B cell (primary cell): ENCODE measurements at regions not wholly inside any gene's neighbourhood (a gene's known extent, or its start where the extent isn't known, plus 50 kb on each side); places are given as distances from the start of the nearest gene placed in this dataset.

Source experiments
- ATAC-seq: fragments of 200-7000 bp; cut with Tn5 transposase; one replicate; pipeline ENCODE4 v1.10.0; 2021; ENCODE audit warnings: low read depth, mild to moderate bottlenecking, moderate number of reproducible peaks, moderate library complexity
- CTCF ChIA-PET: fragments of 350-600 bp; sonication (Branson Sonifier 250); formaldehyde crosslinking; loops from one replicate; lab custom pipeline; 2021; ENCODE audit warnings: antibody characterized with exemption, inconsistent platforms; lab: Charles Lee
- POLR2A ChIA-PET: fragments of 350-600 bp; sonication (Branson Sonifier 250); formaldehyde crosslinking; loops from one replicate; lab custom pipeline; 2021; ENCODE audit warnings: antibody characterized with exemption; lab: Charles Lee
- DNase-seq: peaks from one replicate; pipeline ENCODE4 v3.0.0; 2013
- H2AFZ ChIP-seq: 2 replicates; pipeline ENCODE4 v1.6.1; 2012; ENCODE audit warnings: mild to moderate bottlenecking, low read depth, low read length; ENCODE audit not compliant: insufficient read depth, poor library complexity, severe bottlenecking
- H3K27ac ChIP-seq, 2 donors: 1 replicate in 1 of 2; 2 replicates in 1 of 2; pipeline ENCODE4 v1.5.1; 2012 to 2013; ENCODE audit warnings: low read length in 2 of 2, mild to moderate bottlenecking in 2 of 2, moderate library complexity in 1 of 2
- H3K27me3 ChIP-seq, 4 experiments: fragments of 200-600 bp in 1 of 4; sonication (generic) in 1 of 4; replicated peaks in 1 of 4; 1 replicate in 2 of 4; 2 replicates in 2 of 4; pipeline versions ENCODE4 v1.6.1 to v1.7.0; 2013 to 2016; ENCODE audit warnings: low read length in 3 of 4, mild to moderate bottlenecking in 2 of 4, mixed read lengths in 1 of 4, moderate library complexity in 1 of 4; ENCODE audit not compliant: insufficient read depth in 4 of 4, control insufficient read depth in 3 of 4; ENCODE audit errors: control extremely low read depth in 1 of 4
- H3K36me3 ChIP-seq, 2 experiments: replicated peaks in 1 of 2; 1 replicate in 1 of 2; 2 replicates in 1 of 2; pipeline versions ENCODE4 v1.6.1 to v1.7.1; 2013; ENCODE audit warnings: low read length in 1 of 2; ENCODE audit not compliant: insufficient read depth in 2 of 2, control insufficient read depth in 1 of 2; ENCODE audit errors: control extremely low read depth in 1 of 2, extremely low read depth in 1 of 2
- H3K4me1 ChIP-seq, 2 donors: fragments of 200-600 bp in 1 of 2; sonication (generic) in 1 of 2; 1 replicate in 1 of 2; 2 replicates in 1 of 2; pipeline versions ENCODE4 v1.5.1 to v1.6.1; 2013 to 2017; ENCODE audit warnings: low read length in 2 of 2; ENCODE audit not compliant: control insufficient read depth in 2 of 2, insufficient read depth in 2 of 2
- H3K4me2 ChIP-seq: replicated peaks from 2 replicates; pipeline ENCODE3; 2012; ENCODE audit warnings: mild to moderate bottlenecking, low read depth, low read length; ENCODE audit not compliant: poor library complexity, severe bottlenecking
- H3K4me3 ChIP-seq, 5 experiments: fragments of 200-600 bp in 1 of 5; sonication (generic) in 1 of 5; 1 replicate in 3 of 5; 2 replicates in 2 of 5; pipeline versions ENCODE4 v1.5.1 to v1.7.0; 2011 to 2016; ENCODE audit warnings: low read length in 4 of 5, mild to moderate bottlenecking in 4 of 5, low read depth in 2 of 5, control low read depth in 1 of 5, moderate library complexity in 1 of 5; ENCODE audit not compliant: insufficient read depth in 1 of 5; ENCODE audit errors: control extremely low read depth in 1 of 5, extremely low read depth in 1 of 5
- H3K79me2 ChIP-seq: fragments of 200-600 bp; sonication (generic); one replicate; pipeline ENCODE4 v1.6.0; 2016; ENCODE audit warnings: low read length; ENCODE audit not compliant: control insufficient read depth, insufficient read depth
- H3K9ac ChIP-seq: fragments of 200-600 bp; sonication (generic); 2 replicates; pipeline ENCODE4 v1.6.1; 2017; ENCODE audit warnings: mild to moderate bottlenecking, low read length, moderate library complexity
- H3K9me3 ChIP-seq, 3 donors: one replicate each; pipeline versions ENCODE4 v1.6.1 to v1.7.1; 2013; ENCODE audit warnings: low read length in 2 of 3; ENCODE audit not compliant: control insufficient read depth in 2 of 3, insufficient read depth in 1 of 3; ENCODE audit errors: control extremely low read depth in 1 of 3
- H4K20me1 ChIP-seq: 2 replicates; pipeline ENCODE4 v1.6.0; 2012; ENCODE audit warnings: mild to moderate bottlenecking, low read length; ENCODE audit not compliant: insufficient read depth, control insufficient read depth, poor library complexity, severe bottlenecking
- H3K27ac Mint-ChIP-seq: one replicate; pipeline ENCODE4 v1.8.0; 2021; ENCODE audit warnings: mixed read lengths
- H3K27me3 Mint-ChIP-seq: one replicate; pipeline ENCODE4 v1.8.0; 2021; ENCODE audit warnings: mixed read lengths
- H3K4me1 Mint-ChIP-seq: one replicate; pipeline ENCODE4 v1.8.0; 2021; ENCODE audit warnings: mixed read lengths
- H3K4me3 Mint-ChIP-seq: one replicate; pipeline ENCODE4 v1.8.0; 2021; ENCODE audit warnings: mixed read lengths
- H3K9me3 Mint-ChIP-seq: one replicate; pipeline ENCODE4 v1.8.0; 2022; ENCODE audit warnings: mixed read lengths; ENCODE audit not compliant: insufficient read depth
- CTCF ChIP-seq: fragments of 200-600 bp; IDR thresholded peaks from one replicate; pipeline ENCODE4 v1.8.0; 2022; ENCODE audit warnings: antibody characterized with exemption, mild to moderate bottlenecking
- EZH2 ChIP-seq: IDR thresholded peaks from 2 replicates; pipeline ENCODE4 v1.6.1; 2012; ENCODE audit warnings: borderline replicate concordance, low read depth, mild to moderate bottlenecking, moderate library complexity, low read length; ENCODE audit not compliant: insufficient read depth, poor library complexity, severe bottlenecking
- WGBS: methylation state at CpG from one replicate; pipeline ENCODE4 v1.1.5; 2013; ENCODE audit warnings: missing lambda C conversion rate; ENCODE audit not compliant: insufficient coverage; 5-methylcytosine and 5-hydroxymethylcytosine counted together
- intact Hi-C: fragments of 100-400 bp; cut with micrococcal nuclease; formaldehyde crosslinking; loops from one replicate; pipeline ENCODE4 v1.10.0; 2022

GRCh38 chr5:57094753-57095683, 78.8 kb upstream of the GPBP1 start:
- H3K4me1 ChIP-seq, result no peaks in the 10 kb centered on the region
- H3K4me2 ChIP-seq, result no peak overlapping the region
- H3K36me3 ChIP-seq, result no peaks in the 10 kb centered on the region
- ChIA-PET POLR2A (no interaction called here), CTCF (interaction anchor here (1.2 kb wide), 1 partner anchor 98 kb away, joined by 3 read pairs; no protein-coding TSS in a partner anchor)
- H3K9ac ChIP-seq, result no peak overlapping the region
- ATAC-seq, result no peak
- no peak overlapping the region for H3K4me3 ChIP-seq
- DNase-seq, result no peak
- H2AFZ ChIP-seq, result no peak overlapping the region
- H3K9me3 ChIP-seq, result peaks cover 1 to 24% (median 24%) of the 10 kb centered on the region in 3 donors
- intact Hi-C loops, result no loop called here
- no peaks in the 10 kb centered on the region for H3K79me2 ChIP-seq
- Mint-ChIP-seq H3K4me3 (no peak overlapping the region), H3K9me3 (peaks cover 26% of the 10 kb centered on the region), H3K27me3 (no peaks in the 10 kb centered on the region), H3K27ac (no peak overlapping the region), H3K4me1 (peaks cover 13% of the 10 kb centered on the region)
- 84% methylated on average over 8 of the region's 10 CpGs for whole genome bisulfite sequencing
- H3K27ac ChIP-seq, result no peak overlapping the region
- no peaks in the 10 kb centered on the region for H4K20me1 ChIP-seq
- no peaks in the 10 kb centered on the region for H3K27me3 ChIP-seq
- TF ChIP-seq CTCF (no peak), EZH2 (no peak)

- Histone ChIP-seq H4K20me1 (no peaks in the 10 kb centered on the region), H3K4me3 (no peak overlapping the region), H3K4me1 (no peaks in the 10 kb centered on the region), H3K4me2 (no peak overlapping the region), H3K9ac (no peak overlapping the region), H3K27me3 (no peaks in the 10 kb centered on the region), H3K79me2 (no peaks in the 10 kb centered on the region), H2AFZ (no peak overlapping the region), H3K36me3 (no peaks in the 10 kb centered on the region), H3K27ac (peak overlapping the region in 1 of 2 donors; percentile 17), H3K9me3 (peaks cover 1 to 27% (median 24%) of the 10 kb centered on the region in 3 donors)
- DNase-seq (peak; percentile 53), ATAC-seq (no peak)
- H3K4me1 Mint-ChIP-seq, result peaks cover 13% of the 10 kb centered on the region
- H3K27ac Mint-ChIP-seq, result peak overlapping the region; percentile 82
- H3K27me3 Mint-ChIP-seq, result no peaks in the 10 kb centered on the region
- H3K4me3 Mint-ChIP-seq, result peak overlapping the region; percentile 3
- CTCF ChIA-PET, result no interaction called here
- 60% methylated on average over 7 of the region's 8 CpGs for WGBS
- peaks cover 26% of the 10 kb centered on the region for H3K9me3 Mint-ChIP-seq
- TF ChIP-seq CTCF, result no peak
- TF ChIP-seq EZH2, result no peak
- POLR2A ChIA-PET, result no interaction called here
- intact Hi-C loops, result no loop called here
Measured at GRCh38 chr5:57097526-57097925, 76.3 kb upstream of the GPBP1 start.
